Ishikawa (cell line): ENCODE measurements at regions not wholly inside any gene's neighbourhood (a gene's known extent, or its start where the extent isn't known, plus 50 kb on each side); places are given as distances from the start of the nearest gene placed in this dataset.

Experiments
- CEBPB ChIP-seq: IDR thresholded peaks from 2 replicates; pipeline ENCODE4 v1.6.1; 2012
- CREB1 ChIP-seq: IDR thresholded peaks from 2 replicates; pipeline ENCODE4 v1.6.1; 2012; ENCODE audit warnings: low read depth
- EGR1 ChIP-seq: IDR thresholded peaks from 2 replicates; pipeline ENCODE4 v1.6.1; 2012
- EP300 ChIP-seq: IDR thresholded peaks from 2 replicates; pipeline ENCODE4 v1.6.1; 2012; ENCODE audit warnings: borderline replicate concordance
- FOXM1 ChIP-seq: IDR thresholded peaks from 2 replicates; pipeline ENCODE4 v1.6.1; 2012; ENCODE audit warnings: low read depth, borderline replicate concordance
- MAX ChIP-seq: IDR thresholded peaks from 2 replicates; pipeline ENCODE4 v1.6.1; 2012
- NFIC ChIP-seq: IDR thresholded peaks from 2 replicates; pipeline ENCODE4 v1.6.1; 2012
- RAD21 ChIP-seq: IDR thresholded peaks from 2 replicates; pipeline ENCODE4 v1.6.1; 2012; ENCODE audit warnings: low read depth
- REST ChIP-seq: IDR thresholded peaks from 2 replicates; pipeline ENCODE4 v1.6.1; 2012; ENCODE audit warnings: low read depth, mild to moderate bottlenecking
- TAF1 ChIP-seq: IDR thresholded peaks from 2 replicates; pipeline ENCODE4 v1.6.1; 2012; ENCODE audit warnings: low read depth, mild to moderate bottlenecking
- TCF12 ChIP-seq: IDR thresholded peaks from 2 replicates; pipeline ENCODE4 v1.6.1; 2012; ENCODE audit warnings: low read depth
- TEAD4 ChIP-seq: IDR thresholded peaks from 2 replicates; pipeline ENCODE4 v1.6.1; 2012
- YY1 ChIP-seq: IDR thresholded peaks from 2 replicates; pipeline ENCODE4 v1.6.1; 2012; ENCODE audit warnings: low read depth
- ZBTB7A ChIP-seq: IDR thresholded peaks from 2 replicates; pipeline ENCODE4 v1.6.1; 2012; ENCODE audit warnings: low read depth
- TF ChIP-seq, protein P1 (sequence below): IDR thresholded peaks from 2 replicates; pipeline ENCODE4 v1.6.1; 2012

- TF ChIP-seq NFIC (no peak), CREB1 (no peak), MAX (no peak), REST (no peak), CEBPB (no peak), FOXM1 (no peak), YY1 (no peak), TEAD4 (no peak), EP300 (no peak), TAF1 (no peak)
Measured at GRCh38 chr5:38168029-38168428, 90.3 kb upstream of the EGFLAM start.

DNA sequence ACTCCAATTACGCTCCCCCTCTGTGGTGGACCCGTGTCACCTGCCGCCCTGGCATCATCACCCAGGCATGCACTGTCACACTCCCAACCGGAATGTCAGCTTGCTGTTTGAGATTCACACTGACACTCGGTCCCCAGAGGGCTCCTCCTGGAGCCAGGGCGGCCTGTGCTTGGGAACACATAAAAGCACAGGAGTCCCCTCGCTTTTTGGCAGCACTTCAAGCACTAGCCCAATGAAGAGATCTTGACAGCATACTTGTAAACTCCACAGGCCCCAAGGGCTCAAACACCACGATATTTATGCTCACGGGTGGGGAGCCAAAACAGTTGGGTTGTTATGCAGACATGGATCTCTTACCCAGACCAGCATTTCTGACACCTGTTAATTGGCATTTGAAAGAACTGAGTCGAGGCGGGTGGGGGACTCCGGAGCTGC is 90.8 kb upstream of the EGFLAM start:
- no peak for TF ChIP-seq TEAD4

DNA sequence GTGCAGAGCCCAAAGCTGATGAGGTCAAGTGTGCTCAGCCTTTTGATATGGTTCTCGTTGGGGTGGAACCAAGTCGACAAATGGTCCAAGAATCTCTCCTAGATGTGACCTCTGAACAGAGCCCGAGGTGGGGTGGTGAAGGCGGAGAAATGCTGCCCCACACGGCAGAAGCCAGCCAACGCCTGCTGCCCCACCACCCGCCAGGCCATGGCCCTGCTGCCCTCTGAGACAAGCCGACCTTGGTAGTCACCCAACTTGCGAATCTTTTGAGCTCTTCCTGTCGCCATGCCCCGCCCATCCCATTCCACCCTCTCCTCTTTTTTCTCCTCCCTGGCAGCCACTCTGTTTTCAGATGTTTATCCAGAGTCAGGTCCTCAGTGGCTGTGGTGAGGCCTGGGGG is 91.5 kb upstream of the EGFLAM start:
- TF ChIP-seq TEAD4 (no peak), EP300 (no peak), EGR1 (no peak), REST (no peak), ZBTB7A (no peak), FOXM1 (no peak), TAF1 (no peak), TCF12 (no peak), YY1 (no peak), CREB1 (no peak), NFIC (no peak), MAX (no peak), CEBPB (no peak), RAD21 (no peak)
- TF ChIP-seq, protein P1, sequence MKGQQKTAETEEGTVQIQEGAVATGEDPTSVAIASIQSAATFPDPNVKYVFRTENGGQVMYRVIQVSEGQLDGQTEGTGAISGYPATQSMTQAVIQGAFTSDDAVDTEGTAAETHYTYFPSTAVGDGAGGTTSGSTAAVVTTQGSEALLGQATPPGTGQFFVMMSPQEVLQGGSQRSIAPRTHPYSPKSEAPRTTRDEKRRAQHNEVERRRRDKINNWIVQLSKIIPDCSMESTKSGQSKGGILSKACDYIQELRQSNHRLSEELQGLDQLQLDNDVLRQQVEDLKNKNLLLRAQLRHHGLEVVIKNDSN = no peak

- no peak for TF ChIP-seq EP300
- TF ChIP-seq NFIC = no peak
- TF ChIP-seq ZBTB7A = no peak
- no peak for TF ChIP-seq FOXM1
- no peak for TF ChIP-seq YY1
- TF ChIP-seq RAD21 = no peak
- no peak for TF ChIP-seq CREB1
- TF ChIP-seq TAF1 = no peak
- no peak for TF ChIP-seq CEBPB
- TF ChIP-seq REST = no peak
- no peak for TF ChIP-seq TEAD4
- no peak for TF ChIP-seq TCF12
- TF ChIP-seq, protein P1 = no peak
- no peak for TF ChIP-seq EGR1
- TF ChIP-seq MAX = no peak
Measured at GRCh38 chr5:38165435-38165834, 92.9 kb upstream of the EGFLAM start.
